ENCODE measurements at regions not wholly inside any gene's neighbourhood (a gene's known extent, or its start where the extent isn't known, plus 50 kb on each side); places are given as distances from the start of the nearest gene placed in this dataset.

- TF ChIP-seq CTCF (IDR thresholded peaks at IDR 0.05) (no peak), EZH2 (IDR thresholded peaks at IDR 0.05; ENCODE audit: borderline replicate concordance, insufficient read depth, low read depth, low read length, poor library complexity, severe bottlenecking) (no peak)
These were observed 102.6 kb upstream of the NDUFV2 start for GRCh38 chr18:8999872-9000271.
